ENCODE measurements at regions not wholly inside any gene's neighbourhood (a gene's known extent, or its start where the extent isn't known, plus 50 kb on each side); places are given as distances from the start of the nearest gene placed in this dataset.

DNA sequence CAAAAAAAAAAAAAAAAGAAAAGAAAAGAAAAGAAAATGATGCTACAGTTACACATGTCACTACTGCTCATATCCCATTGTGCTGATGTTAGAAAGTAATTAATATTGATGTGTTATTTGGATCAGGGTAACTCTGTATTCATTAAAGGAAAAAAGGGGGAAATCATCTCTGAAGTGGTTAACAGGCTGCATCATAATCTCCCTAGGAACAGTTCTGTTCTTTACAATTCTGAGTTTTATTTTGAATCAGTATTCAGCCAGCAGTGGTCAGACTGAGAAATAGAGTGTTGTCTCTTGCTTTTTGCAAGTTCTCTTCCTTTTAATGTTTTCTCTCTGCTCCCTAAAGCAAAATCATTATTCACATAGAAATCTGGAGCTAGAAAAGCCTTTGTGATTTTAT lies 128.6 kb upstream of the CRY1 start:
- TF ChIP-seq POLR2A (IDR thresholded peaks at IDR 0.05): no peak
- TF ChIP-seq, protein P1, sequence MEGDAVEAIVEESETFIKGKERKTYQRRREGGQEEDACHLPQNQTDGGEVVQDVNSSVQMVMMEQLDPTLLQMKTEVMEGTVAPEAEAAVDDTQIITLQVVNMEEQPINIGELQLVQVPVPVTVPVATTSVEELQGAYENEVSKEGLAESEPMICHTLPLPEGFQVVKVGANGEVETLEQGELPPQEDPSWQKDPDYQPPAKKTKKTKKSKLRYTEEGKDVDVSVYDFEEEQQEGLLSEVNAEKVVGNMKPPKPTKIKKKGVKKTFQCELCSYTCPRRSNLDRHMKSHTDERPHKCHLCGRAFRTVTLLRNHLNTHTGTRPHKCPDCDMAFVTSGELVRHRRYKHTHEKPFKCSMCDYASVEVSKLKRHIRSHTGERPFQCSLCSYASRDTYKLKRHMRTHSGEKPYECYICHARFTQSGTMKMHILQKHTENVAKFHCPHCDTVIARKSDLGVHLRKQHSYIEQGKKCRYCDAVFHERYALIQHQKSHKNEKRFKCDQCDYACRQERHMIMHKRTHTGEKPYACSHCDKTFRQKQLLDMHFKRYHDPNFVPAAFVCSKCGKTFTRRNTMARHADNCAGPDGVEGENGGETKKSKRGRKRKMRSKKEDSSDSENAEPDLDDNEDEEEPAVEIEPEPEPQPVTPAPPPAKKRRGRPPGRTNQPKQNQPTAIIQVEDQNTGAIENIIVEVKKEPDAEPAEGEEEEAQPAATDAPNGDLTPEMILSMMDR (IDR thresholded peaks at IDR 0.05): no peak
- no peak for TF ChIP-seq POLR2AphosphoS5 (IDR thresholded peaks at IDR 0.05)
